Stimulated activated CD4-positive, alpha-beta T cell treated with anti-CD3 and anti-CD28 coated beads, TNF-alpha, amount 100 ng/mL, for 48 hours (primary cell): ENCODE measurements at regions not wholly inside any gene's neighbourhood (a gene's known extent, or its start where the extent isn't known, plus 50 kb on each side); places are given as distances from the start of the nearest gene placed in this dataset.
"Not testable (repeated sequence)": the region's sequence is repeated elsewhere in the genome, so short reads cannot be mapped to it uniquely, and the experiment has no call there.

Source experiments
- DNase-seq, 3 donors: peaks; one replicate each; pipeline ENCODE4 v3.0.0-alpha.2; 2020; ENCODE audit warnings: low read depth in 3 of 3

GRCh38 chr3:145022447-145022846, 1050.8 kb downstream of the DIPK2A start:
- DNase-seq = no peak

- DNase-seq = no peak
Measured at GRCh38 chr3:145024700-145025099, 1053.1 kb downstream of the DIPK2A start.

GRCh38 chr3:145027186-145027585, 1055.6 kb downstream of the DIPK2A start:
- not testable (repeated sequence) for DNase-seq

GRCh38 chr3:145032791-145033190, 1061.2 kb downstream of the DIPK2A start:
- no peak for DNase-seq

GRCh38 chr3:145035682-145036081, 1064.1 kb downstream of the DIPK2A start:
- DNase-seq = no peak

- not testable (repeated sequence) for DNase-seq
Measured at GRCh38 chr3:145054055-145054454, 1082.4 kb downstream of the DIPK2A start.

- DNase-seq = no peak
Measured at GRCh38 chr3:145055375-145056076, 1083.9 kb downstream of the DIPK2A start.

- DNase-seq = no peak
Measured at GRCh38 chr3:145058483-145058882, 1086.9 kb downstream of the DIPK2A start.

GRCh38 chr3:145063616-145064015, 1092.0 kb downstream of the DIPK2A start:
- DNase-seq = no peak

GRCh38 chr3:145070795-145071194, 1090.2 kb downstream of the PLOD2 start:
- DNase-seq = no peak

- DNase-seq = no peak
Measured at GRCh38 chr3:145079436-145079835, 1081.5 kb downstream of the PLOD2 start.

- DNase-seq = no peak
Measured at GRCh38 chr3:145087038-145087437, 1073.9 kb downstream of the PLOD2 start.

GRCh38 chr3:145088917-145089316, 1072.1 kb downstream of the PLOD2 start:
- no peak for DNase-seq

- no peak for DNase-seq
Measured at GRCh38 chr3:145089337-145089736, 1071.6 kb downstream of the PLOD2 start.

- no peak for DNase-seq
Measured at GRCh38 chr3:145094355-145094941, 1066.5 kb downstream of the PLOD2 start.

GRCh38 chr3:145111141-145111540, 1049.8 kb downstream of the PLOD2 start:
- DNase-seq = not testable (repeated sequence)

GRCh38 chr3:145116769-145117168, 1044.2 kb downstream of the PLOD2 start:
- DNase-seq = no peak

- DNase-seq = no peak
Measured at GRCh38 chr3:145118303-145118702, 1042.7 kb downstream of the PLOD2 start.

- no peak for DNase-seq
Measured at GRCh38 chr3:145124900-145125678, 1035.9 kb downstream of the PLOD2 start.

- no peak for DNase-seq
Measured at GRCh38 chr3:145133281-145133680, 1027.7 kb downstream of the PLOD2 start.

- no peak for DNase-seq
Measured at GRCh38 chr3:145134738-145135137, 1026.2 kb downstream of the PLOD2 start.

- DNase-seq = no peak
Measured at GRCh38 chr3:145144361-145144760, 1016.6 kb downstream of the PLOD2 start.

GRCh38 chr3:145145461-145145860, 1015.5 kb downstream of the PLOD2 start:
- no peak for DNase-seq
